ENCODE measurements at regions not wholly inside any gene's neighbourhood (a gene's known extent, or its start where the extent isn't known, plus 50 kb on each side); places are given as distances from the start of the nearest gene placed in this dataset.

GRCh38 chr3:40996827-40997710, 202.2 kb upstream of the CTNNB1 start:
- intact Hi-C loops (cut with DNase I; ENCODE audit: low total_unique reads) (no loop called here), in situ Hi-C loops (cut with MboI; ENCODE audit: low sequenced_read_pairs in 4 of 4) (no loop called here)
- no peak for DNase-seq
- Histone ChIP-seq H3K36me3 (no peaks in the 10 kb centered on the region), H3K4me3 (no peak overlapping the region), H3K27me3 (no peaks in the 10 kb centered on the region), H3K9me3 (no peaks in the 10 kb centered on the region), H3K4me1 (peaks cover 0 to 9% of the 10 kb centered on the region in 2 donors), H3K27ac (no peak overlapping the region)
- TF ChIP-seq POLR2A (IDR thresholded peaks at IDR 0.05) (no peak), CTCF (IDR thresholded peaks at IDR 0.05 in 4 of 5, conservative IDR thresholded peaks at IDR 0.05 in 1 of 5) (no peak)
- ATAC-seq, result no peak

GRCh38 chr3:40997711-40998519, 201.4 kb upstream of the CTNNB1 start:
- no peak for DNase-seq
- in situ Hi-C loops (cut with MboI; ENCODE audit: low sequenced_read_pairs in 4 of 4) (no loop called here), intact Hi-C loops (cut with DNase I; ENCODE audit: low total_unique reads) (no loop called here)
- Histone ChIP-seq H3K4me3 (no peak overlapping the region), H3K27me3 (no peaks in the 10 kb centered on the region), H3K4me1 (peaks cover 0 to 9% of the 10 kb centered on the region in 2 donors), H3K9me3 (no peaks in the 10 kb centered on the region), H3K27ac (no peak overlapping the region), H3K36me3 (no peaks in the 10 kb centered on the region)
- TF ChIP-seq POLR2A (IDR thresholded peaks at IDR 0.05) (no peak), CTCF (IDR thresholded peaks at IDR 0.05 in 4 of 5, conservative IDR thresholded peaks at IDR 0.05 in 1 of 5) (no peak)
- ATAC-seq, result no peak

- H3K4me3 ChIP-seq, result no peak overlapping the region
- no peak for TF ChIP-seq CTCF (IDR thresholded peaks at IDR 0.05 in 4 of 5, conservative IDR thresholded peaks at IDR 0.05 in 1 of 5)
- ATAC-seq (peak in 1 of 2 donors; percentile 28), DNase-seq (no peak)
- in situ Hi-C loops (cut with MboI; ENCODE audit: low sequenced_read_pairs in 4 of 4) (no loop called here), intact Hi-C loops (cut with DNase I; ENCODE audit: low total_unique reads) (no loop called here)
- no peaks in the 10 kb centered on the region for H3K9me3 ChIP-seq
- peaks cover 0 to 9% of the 10 kb centered on the region in 2 donors for H3K4me1 ChIP-seq
- no peak overlapping the region for H3K27ac ChIP-seq
- no peaks in the 10 kb centered on the region for H3K36me3 ChIP-seq
- H3K27me3 ChIP-seq, result no peaks in the 10 kb centered on the region
These were observed 199.6 kb upstream of the CTNNB1 start for GRCh38 chr3:40999682-41000081.

- ATAC-seq (peak in 1 of 2 donors; percentile 77), DNase-seq (peak in 1 of 2 donors; percentile 30)
- in situ Hi-C loops (cut with MboI; ENCODE audit: low sequenced_read_pairs in 4 of 4), result no loop called here
- no peak overlapping the region for H3K27ac ChIP-seq
- H3K27me3 ChIP-seq, result no peaks in the 10 kb centered on the region
- H3K4me1 ChIP-seq, result peaks cover 0 to 9% of the 10 kb centered on the region in 2 donors
- intact Hi-C loops (cut with DNase I; ENCODE audit: low total_unique reads), result no loop called here
- no peaks in the 10 kb centered on the region for H3K9me3 ChIP-seq
- no peaks in the 10 kb centered on the region for H3K36me3 ChIP-seq
- no peak for TF ChIP-seq CTCF (IDR thresholded peaks at IDR 0.05 in 4 of 5, conservative IDR thresholded peaks at IDR 0.05 in 1 of 5)
- TF ChIP-seq POLR2A (IDR thresholded peaks at IDR 0.05), result no peak
- no peak overlapping the region for H3K4me3 ChIP-seq
These were observed 198.8 kb upstream of the CTNNB1 start for GRCh38 chr3:41000471-41000870.
